PFSK-1 (cell line): ENCODE measurements at regions not wholly inside any gene's neighbourhood (a gene's known extent, or its start where the extent isn't known, plus 50 kb on each side); places are given as distances from the start of the nearest gene placed in this dataset.

ENCODE experiments used
- FOXP2 ChIP-seq: optimal IDR thresholded peaks from 2 replicates; pipeline ENCODE3; 2011; ENCODE audit warnings: borderline replicate concordance, control low read depth, inconsistent platforms; ENCODE audit not compliant: insufficient read depth; ENCODE audit errors: extremely low read length, extremely low read depth
- POLR2AphosphoS5 ChIP-seq: IDR thresholded peaks from 2 replicates; pipeline ENCODE4 v1.6.1; 2012; ENCODE audit warnings: low read depth, mild to moderate bottlenecking, control low read depth, low read length, moderate library complexity
- SIN3A ChIP-seq: IDR thresholded peaks from 2 replicates; pipeline ENCODE4 v1.6.1; 2012; ENCODE audit warnings: mild to moderate bottlenecking, low read length, moderate library complexity, borderline replicate concordance; ENCODE audit not compliant: insufficient read depth
- TAF1 ChIP-seq: IDR thresholded peaks from 2 replicates; pipeline ENCODE4 v1.6.1; 2012; ENCODE audit warnings: low read length, control low read depth, borderline replicate concordance; ENCODE audit not compliant: insufficient read depth
- TF ChIP-seq, protein P1 (sequence below), 2 experiments: IDR thresholded peaks; 2 replicates each; pipeline versions ENCODE4 v1.6.1 to v1.8.0; 2011 to 2012; ENCODE audit warnings: low read depth in 2 of 2, low read length in 2 of 2, control low read depth in 1 of 2, inconsistent platforms in 1 of 2, mild to moderate bottlenecking in 1 of 2, moderate library complexity in 1 of 2; ENCODE audit not compliant: insufficient read depth in 1 of 2

DNA sequence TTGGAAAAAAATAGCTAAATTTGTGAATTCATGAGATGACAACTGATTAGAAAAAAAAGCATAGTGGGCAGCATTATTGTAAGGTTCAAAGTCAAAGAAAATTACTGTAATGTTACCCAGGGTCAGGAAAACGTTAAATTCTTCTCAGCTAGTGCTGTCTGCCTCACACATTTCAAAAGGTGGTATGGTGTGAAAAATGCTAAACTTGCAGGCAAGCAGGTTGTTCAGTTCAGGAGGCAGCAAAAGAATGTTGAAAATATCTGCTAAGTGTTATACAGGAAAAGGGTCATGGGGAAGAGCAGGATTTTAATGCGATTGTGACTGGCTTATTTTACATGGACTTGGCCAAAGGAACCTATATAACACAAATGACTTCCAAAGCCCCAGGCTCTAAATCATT, 232.5 kb upstream of the NDST3 start:
- TF ChIP-seq TAF1: no peak

DNA sequence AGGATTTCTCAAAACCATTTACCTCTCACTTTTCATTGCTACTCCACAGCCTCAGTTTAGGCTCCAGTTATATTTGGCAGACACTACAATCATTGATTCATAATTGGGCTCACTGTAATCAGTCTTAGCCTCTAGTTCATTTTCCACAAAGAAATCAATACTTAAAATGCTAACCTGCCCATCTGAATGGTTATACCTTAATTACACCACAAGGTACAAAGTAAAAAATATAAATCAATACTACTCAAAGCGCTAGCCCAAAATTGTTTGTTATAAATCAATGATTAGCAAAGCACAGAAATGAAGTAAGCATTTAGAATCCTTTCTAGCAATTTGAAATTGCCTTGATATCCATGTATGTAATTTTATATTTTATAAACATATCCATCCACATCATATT, 222.6 kb upstream of the NDST3 start:
- TF ChIP-seq TAF1 (no peak), FOXP2 (no peak), SIN3A (no peak), POLR2AphosphoS5 (no peak)
- TF ChIP-seq, protein P1, sequence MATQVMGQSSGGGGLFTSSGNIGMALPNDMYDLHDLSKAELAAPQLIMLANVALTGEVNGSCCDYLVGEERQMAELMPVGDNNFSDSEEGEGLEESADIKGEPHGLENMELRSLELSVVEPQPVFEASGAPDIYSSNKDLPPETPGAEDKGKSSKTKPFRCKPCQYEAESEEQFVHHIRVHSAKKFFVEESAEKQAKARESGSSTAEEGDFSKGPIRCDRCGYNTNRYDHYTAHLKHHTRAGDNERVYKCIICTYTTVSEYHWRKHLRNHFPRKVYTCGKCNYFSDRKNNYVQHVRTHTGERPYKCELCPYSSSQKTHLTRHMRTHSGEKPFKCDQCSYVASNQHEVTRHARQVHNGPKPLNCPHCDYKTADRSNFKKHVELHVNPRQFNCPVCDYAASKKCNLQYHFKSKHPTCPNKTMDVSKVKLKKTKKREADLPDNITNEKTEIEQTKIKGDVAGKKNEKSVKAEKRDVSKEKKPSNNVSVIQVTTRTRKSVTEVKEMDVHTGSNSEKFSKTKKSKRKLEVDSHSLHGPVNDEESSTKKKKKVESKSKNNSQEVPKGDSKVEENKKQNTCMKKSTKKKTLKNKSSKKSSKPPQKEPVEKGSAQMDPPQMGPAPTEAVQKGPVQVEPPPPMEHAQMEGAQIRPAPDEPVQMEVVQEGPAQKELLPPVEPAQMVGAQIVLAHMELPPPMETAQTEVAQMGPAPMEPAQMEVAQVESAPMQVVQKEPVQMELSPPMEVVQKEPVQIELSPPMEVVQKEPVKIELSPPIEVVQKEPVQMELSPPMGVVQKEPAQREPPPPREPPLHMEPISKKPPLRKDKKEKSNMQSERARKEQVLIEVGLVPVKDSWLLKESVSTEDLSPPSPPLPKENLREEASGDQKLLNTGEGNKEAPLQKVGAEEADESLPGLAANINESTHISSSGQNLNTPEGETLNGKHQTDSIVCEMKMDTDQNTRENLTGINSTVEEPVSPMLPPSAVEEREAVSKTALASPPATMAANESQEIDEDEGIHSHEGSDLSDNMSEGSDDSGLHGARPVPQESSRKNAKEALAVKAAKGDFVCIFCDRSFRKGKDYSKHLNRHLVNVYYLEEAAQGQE (IDR thresholded peaks at IDR 0.05; ENCODE audit: insufficient read depth in 1 of 2, low read depth in 2 of 2, low read length in 2 of 2): no peak

DNA sequence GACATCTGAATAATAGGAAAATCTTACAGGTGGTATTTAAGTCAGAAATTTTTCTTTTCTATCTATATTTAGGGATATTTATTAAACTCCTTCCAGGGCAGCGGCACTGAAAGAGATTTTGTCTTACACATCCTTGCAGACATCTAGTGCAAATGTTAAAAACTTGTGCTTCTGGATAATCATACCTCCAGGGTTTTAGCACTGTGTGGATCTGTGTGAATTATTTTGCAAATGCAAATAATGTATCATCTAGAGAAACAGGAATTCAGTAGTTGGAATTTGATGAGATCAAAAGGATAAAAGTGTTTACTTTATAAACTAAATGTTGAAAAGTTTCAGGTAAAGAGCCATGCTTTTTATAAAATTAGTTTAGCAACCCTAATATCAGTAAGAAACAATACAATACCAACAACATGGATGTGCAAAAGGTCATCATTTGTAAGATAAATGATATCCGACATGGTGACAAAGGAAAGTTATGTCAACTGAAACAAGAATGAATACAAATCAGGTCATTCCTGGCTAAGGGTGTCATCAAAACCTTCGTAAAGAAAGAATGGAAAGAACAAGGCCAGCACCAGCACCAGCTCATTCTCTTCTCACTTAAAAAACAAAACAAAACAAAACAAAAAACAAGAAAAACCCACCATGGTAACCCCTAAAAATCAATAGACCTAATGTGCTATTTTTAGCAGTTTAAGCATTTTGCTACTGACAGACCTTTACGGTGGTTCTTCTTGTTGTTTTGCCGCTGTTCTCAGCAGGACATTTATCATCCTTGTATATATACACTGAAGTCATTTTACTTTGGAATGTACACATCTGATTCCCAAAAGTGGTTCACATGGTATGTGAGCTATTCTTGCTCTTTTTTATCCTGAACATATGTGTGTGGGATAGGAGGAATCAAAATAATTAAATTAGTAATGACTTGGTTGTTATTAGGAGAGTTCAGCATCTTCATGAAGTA, 219.7 kb upstream of the NDST3 start:
- TF ChIP-seq POLR2AphosphoS5: no peak
- TF ChIP-seq, protein P1 (IDR thresholded peaks at IDR 0.05; ENCODE audit: insufficient read depth in 1 of 2, low read depth in 2 of 2, low read length in 2 of 2): no peak
- no peak for TF ChIP-seq TAF1
- TF ChIP-seq FOXP2: no peak

DNA sequence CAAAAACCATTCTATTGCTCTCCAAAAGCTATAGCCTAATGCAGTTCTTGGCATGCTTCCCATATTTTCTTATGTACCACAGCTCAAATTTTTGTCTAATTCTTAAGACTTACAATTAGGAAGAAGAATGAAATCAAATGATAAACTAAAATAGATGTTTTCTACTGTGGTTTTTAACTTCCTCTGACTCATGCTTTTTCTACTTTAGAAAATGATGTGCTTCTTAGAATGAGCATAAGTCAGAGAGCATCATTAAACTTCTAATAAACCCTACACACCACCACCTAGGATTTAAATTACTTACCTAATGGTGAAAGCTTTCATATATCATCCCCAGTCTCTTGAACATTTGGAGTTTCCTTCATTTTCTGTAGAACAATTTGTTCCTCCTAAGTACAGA, 217.0 kb upstream of the NDST3 start:
- TF ChIP-seq SIN3A (no peak), FOXP2 (no peak), POLR2AphosphoS5 (no peak)

DNA sequence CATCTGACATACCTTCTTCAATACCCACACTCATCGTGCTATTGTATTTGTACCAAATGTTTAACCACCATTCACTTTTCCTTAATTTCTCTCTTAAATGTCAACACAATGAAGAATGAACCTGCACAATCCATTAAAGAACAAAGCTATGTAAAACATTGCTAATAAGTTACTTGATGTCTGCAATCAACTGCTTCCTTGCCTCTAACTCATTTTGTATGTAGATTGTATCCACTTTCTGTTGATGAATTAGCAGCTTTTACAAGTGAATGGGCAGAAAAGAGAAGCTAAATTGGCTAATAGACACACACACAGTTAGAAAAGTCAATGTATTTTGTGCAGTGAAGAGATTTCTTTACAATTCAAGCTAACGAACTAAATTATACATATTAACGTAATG, 212.5 kb upstream of the NDST3 start:
- TF ChIP-seq POLR2AphosphoS5 (no peak), SIN3A (no peak), FOXP2 (no peak), TAF1 (no peak)
- TF ChIP-seq, protein P1 (IDR thresholded peaks at IDR 0.05; ENCODE audit: insufficient read depth in 1 of 2, low read depth in 2 of 2, low read length in 2 of 2): no peak

DNA sequence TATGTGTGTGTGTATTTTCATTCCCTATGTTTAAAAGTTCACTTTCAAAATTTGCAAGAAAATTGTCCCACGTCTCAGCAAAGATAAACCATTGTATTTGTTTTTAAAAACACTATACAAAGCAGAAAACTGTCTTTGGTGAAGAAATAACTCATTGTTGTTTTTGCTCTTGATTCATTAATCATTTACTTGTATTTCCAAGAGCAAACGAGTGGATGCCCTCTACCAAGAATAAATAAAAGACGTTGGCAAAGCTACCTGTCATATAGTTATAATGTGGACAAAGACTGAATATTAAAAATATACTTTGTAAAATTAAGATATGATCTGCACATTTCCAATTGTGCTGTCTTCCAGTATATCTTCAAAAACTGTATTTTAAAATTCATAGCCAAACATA, 210.9 kb upstream of the NDST3 start:
- TF ChIP-seq TAF1: no peak

DNA sequence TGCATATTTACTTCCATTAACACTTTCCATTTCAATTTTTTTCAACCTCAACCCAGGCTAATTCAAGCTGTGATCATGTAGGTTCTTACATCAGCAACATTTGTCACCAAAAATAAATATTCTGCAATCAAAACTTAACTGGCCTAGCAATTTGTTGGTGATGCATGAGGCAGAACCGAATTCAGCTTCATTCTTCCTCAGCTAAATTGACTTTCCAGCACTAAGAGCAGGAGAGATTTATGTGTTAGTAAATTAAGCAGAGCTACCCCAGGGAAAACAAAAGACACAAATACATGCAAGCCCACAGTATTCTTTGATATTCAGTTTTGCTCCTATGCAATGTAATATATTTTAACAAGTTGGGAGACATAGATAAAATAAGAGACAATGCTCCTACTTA, 208.7 kb upstream of the NDST3 start:
- TF ChIP-seq FOXP2: no peak
- no peak for TF ChIP-seq SIN3A
- TF ChIP-seq, protein P1 (IDR thresholded peaks at IDR 0.05; ENCODE audit: insufficient read depth in 1 of 2, low read depth in 2 of 2, low read length in 2 of 2): no peak
- TF ChIP-seq TAF1: no peak
- no peak for TF ChIP-seq POLR2AphosphoS5
